Body of pancreas (tissue), 4 donors: ENCODE measurements at regions not wholly inside any gene's neighbourhood (a gene's known extent, or its start where the extent isn't known, plus 50 kb on each side); places are given as distances from the start of the nearest gene placed in this dataset.

Source experiments
- ATAC-seq: fragments of 150-250 bp; one replicate; pipeline ENCODE4 v1.9.1; 2016
- DNase-seq, 4 donors: peaks; one replicate each; pipeline ENCODE4 v3.0.0-alpha.2; 2019
- H3K27ac ChIP-seq, 4 donors: fragments of 200-600 bp; sonication (generic); 1 replicate in 3 of 4; 2 replicates in 1 of 4; pipeline versions ENCODE4 v1.5.1 to v1.6.1; 2016 to 2019; ENCODE audit warnings: mild to moderate bottlenecking in 1 of 4, mixed read lengths in 1 of 4, moderate library complexity in 1 of 4
- H3K27me3 ChIP-seq, 2 donors: fragments of 200-600 bp; sonication (generic); one replicate each; pipeline ENCODE4 v1.6.0; 2016; ENCODE audit warnings: mild to moderate bottlenecking in 1 of 2
- H3K36me3 ChIP-seq, 2 donors: fragments of 200-600 bp; sonication (generic); replicated peaks in 1 of 2; 2 replicates each; pipeline ENCODE4 v1.5.1; 2016; ENCODE audit warnings: low read depth in 2 of 2; ENCODE audit not compliant: insufficient read depth in 1 of 2
- H3K4me1 ChIP-seq: fragments of 200-600 bp; sonication (generic); one replicate; pipeline ENCODE4 v1.6.0; 2016
- H3K4me3 ChIP-seq, 2 donors: fragments of 200-600 bp; sonication (generic); 1 replicate in 1 of 2; 2 replicates in 1 of 2; pipeline ENCODE4 v1.5.1; 2016 to 2019
- H3K9me3 ChIP-seq, 3 donors: fragments of 200-600 bp; sonication (generic); 1 replicate in 2 of 3; 2 replicates in 1 of 3; pipeline ENCODE4 v1.5.1; 2016
- POLR2A ChIP-seq, 3 donors: fragments of 450-650 bp; IDR thresholded peaks; one replicate each; pipeline ENCODE4 v1.6.1; 2016; ENCODE audit warnings: antibody characterized with exemption in 3 of 3, mild to moderate bottlenecking in 2 of 3
- WGBS, 2 donors: methylation state at CpG; one replicate each; pipeline ENCODE4 v1.1.5; 2017; 5-methylcytosine and 5-hydroxymethylcytosine counted together
- intact Hi-C: fragments of 100-400 bp; cut with DNase I; formaldehyde crosslinking; loops from one replicate; pipeline ENCODE4 v1.15.1; 2023
- TF ChIP-seq, protein P1 (sequence below), 7 experiments: fragments of 450-650 bp in 4 of 7; fragments of 200-600 bp in 3 of 7; sonication (generic) in 3 of 7; IDR thresholded peaks; one replicate each; pipeline ENCODE4 v1.5.1; 2016 to 2019; ENCODE audit warnings: antibody characterized with exemption in 7 of 7

DNA sequence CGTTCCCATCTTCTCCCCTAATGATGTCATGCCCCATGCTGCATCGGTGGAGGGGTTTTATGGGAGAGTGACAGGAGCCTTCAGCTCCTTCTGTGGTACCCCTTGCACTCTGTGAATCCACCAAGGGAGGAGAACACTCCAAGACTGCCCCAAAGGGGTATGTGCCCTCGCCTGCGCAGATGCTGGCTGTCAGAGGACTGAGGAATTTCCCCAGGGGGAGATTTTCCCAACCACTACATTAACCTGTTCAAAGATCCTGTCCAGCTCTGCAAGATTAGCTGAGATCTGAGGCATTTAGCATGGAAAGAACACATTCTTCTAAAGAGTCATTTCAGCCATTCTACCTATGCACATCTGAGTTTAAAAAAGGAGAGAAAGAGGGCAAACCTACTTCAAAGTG lies 143.2 kb upstream of the ITGA6 start:
- intact Hi-C loops: no loop called here
- Histone ChIP-seq H3K4me3 (no peak overlapping the region), H3K4me1 (peaks cover 6% of the 10 kb centered on the region), H3K27me3 (no peaks in the 10 kb centered on the region), H3K36me3 (no peaks in the 10 kb centered on the region), H3K27ac (no peak overlapping the region), H3K9me3 (no peaks in the 10 kb centered on the region)
- DNase-seq (no peak), ATAC-seq (no peak)
- WGBS, 2 donors: 90 to 98% methylated on average over 4 of the region's 4 CpGs
- no peak for TF ChIP-seq POLR2A (IDR thresholded peaks at IDR 0.05)
- TF ChIP-seq, protein P1, sequence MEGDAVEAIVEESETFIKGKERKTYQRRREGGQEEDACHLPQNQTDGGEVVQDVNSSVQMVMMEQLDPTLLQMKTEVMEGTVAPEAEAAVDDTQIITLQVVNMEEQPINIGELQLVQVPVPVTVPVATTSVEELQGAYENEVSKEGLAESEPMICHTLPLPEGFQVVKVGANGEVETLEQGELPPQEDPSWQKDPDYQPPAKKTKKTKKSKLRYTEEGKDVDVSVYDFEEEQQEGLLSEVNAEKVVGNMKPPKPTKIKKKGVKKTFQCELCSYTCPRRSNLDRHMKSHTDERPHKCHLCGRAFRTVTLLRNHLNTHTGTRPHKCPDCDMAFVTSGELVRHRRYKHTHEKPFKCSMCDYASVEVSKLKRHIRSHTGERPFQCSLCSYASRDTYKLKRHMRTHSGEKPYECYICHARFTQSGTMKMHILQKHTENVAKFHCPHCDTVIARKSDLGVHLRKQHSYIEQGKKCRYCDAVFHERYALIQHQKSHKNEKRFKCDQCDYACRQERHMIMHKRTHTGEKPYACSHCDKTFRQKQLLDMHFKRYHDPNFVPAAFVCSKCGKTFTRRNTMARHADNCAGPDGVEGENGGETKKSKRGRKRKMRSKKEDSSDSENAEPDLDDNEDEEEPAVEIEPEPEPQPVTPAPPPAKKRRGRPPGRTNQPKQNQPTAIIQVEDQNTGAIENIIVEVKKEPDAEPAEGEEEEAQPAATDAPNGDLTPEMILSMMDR (IDR thresholded peaks at IDR 0.05): no peak

DNA sequence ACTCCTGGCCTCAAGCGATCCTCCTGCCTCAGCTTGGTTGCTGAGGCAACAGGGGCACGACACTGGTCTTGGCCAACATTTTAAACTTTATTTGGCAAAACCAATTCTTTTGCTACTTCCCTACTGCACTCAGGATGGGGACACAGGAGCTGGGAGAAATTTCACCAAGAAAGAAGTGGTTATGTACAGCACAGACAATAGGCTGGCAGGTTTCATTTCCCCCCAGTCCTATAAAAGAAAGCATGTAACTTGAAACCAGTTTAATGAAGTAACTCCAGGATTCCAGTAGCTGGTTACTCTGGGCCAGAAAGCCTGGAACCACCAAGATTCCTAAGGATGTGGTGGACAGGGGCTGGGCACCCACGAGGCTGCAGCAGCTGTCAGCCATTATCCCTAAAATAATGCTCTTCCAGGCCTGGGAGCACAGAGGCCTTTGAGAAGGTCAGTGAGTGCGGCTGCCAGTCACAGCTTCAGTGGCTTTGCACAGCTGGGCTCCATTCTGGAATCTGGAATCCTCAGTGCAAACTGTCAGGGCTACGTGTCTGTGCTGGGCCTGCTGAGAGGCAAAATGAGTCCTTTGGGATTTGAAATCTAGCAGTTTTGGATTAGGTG lies 142.3 kb upstream of the ITGA6 start:
- intact Hi-C loops: no loop called here
- ATAC-seq: peak; percentile 27
- Histone ChIP-seq H3K36me3 (no peaks in the 10 kb centered on the region), H3K4me3 (no peak overlapping the region), H3K27ac (no peak overlapping the region), H3K4me1 (peaks cover 6% of the 10 kb centered on the region), H3K9me3 (no peaks in the 10 kb centered on the region), H3K27me3 (no peaks in the 10 kb centered on the region)
- 62 to 68% methylated on average over 3 to 5 of the region's 5 CpGs for WGBS, 2 donors
- DNase-seq: peak in 2 of 4 donors; percentile 23 to 24
- TF ChIP-seq POLR2A (IDR thresholded peaks at IDR 0.05): no peak
- TF ChIP-seq, protein P1 (IDR thresholded peaks at IDR 0.05): no peak

DNA sequence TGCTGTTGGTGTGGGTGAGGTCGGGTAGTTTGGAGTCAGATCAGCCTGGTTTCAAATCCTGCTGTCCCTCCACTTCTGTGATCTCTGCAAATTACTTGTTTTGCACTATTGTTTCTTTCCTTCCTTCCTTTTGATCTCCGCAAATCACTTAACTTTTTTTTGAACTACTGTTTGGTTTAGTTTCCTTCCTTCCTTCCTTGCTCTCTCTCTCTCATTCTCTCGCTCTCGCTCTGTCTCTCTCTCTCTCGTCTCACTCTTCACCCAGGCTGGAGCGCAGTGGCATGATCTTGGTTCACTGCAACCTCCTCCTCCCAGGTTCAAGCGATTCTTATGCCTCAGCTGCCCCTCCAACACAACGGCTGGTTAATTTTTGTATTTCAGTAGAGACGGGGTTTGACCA lies 141.6 kb upstream of the ITGA6 start:
- intact Hi-C loops: no loop called here
- Histone ChIP-seq H3K27me3 (no peaks in the 10 kb centered on the region), H3K36me3 (no peaks in the 10 kb centered on the region), H3K9me3 (no peaks in the 10 kb centered on the region), H3K4me3 (no peak overlapping the region), H3K27ac (no peak overlapping the region), H3K4me1 (peaks cover 6% of the 10 kb centered on the region)
- DNase-seq: no peak
- ATAC-seq: no peak
- no peak for TF ChIP-seq POLR2A (IDR thresholded peaks at IDR 0.05)
- TF ChIP-seq, protein P1 (IDR thresholded peaks at IDR 0.05): no peak
- 71 to 88% methylated on average over 9 of the region's 9 CpGs for WGBS, 2 donors

DNA sequence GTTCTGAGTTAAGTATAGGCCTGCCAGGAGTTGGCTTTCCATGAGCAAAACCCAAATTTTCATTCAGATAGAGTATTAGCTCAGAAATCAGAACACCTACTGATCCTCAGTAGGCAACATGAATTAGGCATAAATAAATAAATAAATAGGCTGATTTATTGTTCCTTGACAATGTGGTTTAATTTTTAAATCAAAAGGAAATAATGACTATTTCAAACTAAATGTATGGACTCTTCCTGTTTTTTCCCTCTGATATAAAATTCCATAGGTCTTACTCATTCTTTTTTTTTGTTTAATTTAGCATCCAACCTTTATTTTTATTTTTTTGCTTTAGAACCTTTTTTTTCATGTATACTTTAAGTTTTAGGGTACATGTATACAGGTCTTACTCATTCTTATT lies 140.2 kb upstream of the ITGA6 start:
- no peak overlapping the region for H3K4me3 ChIP-seq
- H3K27me3 ChIP-seq: no peaks in the 10 kb centered on the region
- intact Hi-C loops: no loop called here
- H3K4me1 ChIP-seq: peaks cover 6% of the 10 kb centered on the region
- ATAC-seq (no peak), DNase-seq (no peak)
- no peaks in the 10 kb centered on the region for H3K36me3 ChIP-seq
- H3K27ac ChIP-seq: no peak overlapping the region
- H3K9me3 ChIP-seq: no peaks in the 10 kb centered on the region
- TF ChIP-seq, protein P1 (IDR thresholded peaks at IDR 0.05): no peak
- TF ChIP-seq POLR2A (IDR thresholded peaks at IDR 0.05): no peak

DNA sequence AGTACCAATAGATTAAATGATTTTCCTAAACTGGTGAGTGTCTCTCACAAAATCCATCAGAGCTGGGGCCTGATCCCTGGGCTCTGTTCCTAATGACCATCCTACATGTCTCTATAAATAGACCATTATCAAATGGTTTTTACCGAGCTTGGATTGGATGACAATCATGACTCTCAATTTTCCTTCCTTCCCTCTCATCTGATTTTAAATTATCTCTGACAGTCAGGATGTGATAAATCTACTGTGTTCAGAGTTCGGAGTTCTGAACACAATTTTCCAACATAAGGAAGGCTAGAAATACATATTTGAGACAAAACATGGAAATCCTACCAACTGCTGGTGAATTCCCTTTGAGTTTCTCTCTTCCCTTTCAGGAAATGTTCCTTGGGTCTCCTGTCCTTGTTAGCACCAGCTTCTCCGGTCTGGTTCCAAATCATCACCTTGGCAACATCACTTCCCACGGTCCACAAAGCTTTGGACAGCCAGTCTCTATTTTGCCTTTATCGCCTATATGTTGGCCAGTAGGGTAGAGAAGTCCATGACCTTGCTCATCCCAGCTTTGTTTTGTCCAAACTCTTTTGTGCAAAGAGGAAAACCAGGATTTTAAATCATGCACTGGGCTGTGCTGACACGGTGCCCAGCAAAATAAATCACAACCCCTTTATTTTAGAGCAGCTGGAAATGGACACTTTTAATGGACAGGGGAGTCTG lies 139.6 kb upstream of the ITGA6 start:
- ATAC-seq (no peak), DNase-seq (no peak)
- intact Hi-C loops: no loop called here
- H3K27ac ChIP-seq: no peak overlapping the region
- H3K36me3 ChIP-seq: no peaks in the 10 kb centered on the region
- no peaks in the 10 kb centered on the region for H3K9me3 ChIP-seq
- WGBS, 2 donors: 81 to 83% methylated on average over 6 of the region's 6 CpGs
- no peaks in the 10 kb centered on the region for H3K27me3 ChIP-seq
- H3K4me1 ChIP-seq: peaks cover 6% of the 10 kb centered on the region
- no peak for TF ChIP-seq POLR2A (IDR thresholded peaks at IDR 0.05)
- TF ChIP-seq, protein P1 (IDR thresholded peaks at IDR 0.05): no peak
- H3K4me3 ChIP-seq: no peak overlapping the region
